ENCODE measurements at regions not wholly inside any gene's neighbourhood (a gene's known extent, or its start where the extent isn't known, plus 50 kb on each side); places are given as distances from the start of the nearest gene placed in this dataset.

DNA sequence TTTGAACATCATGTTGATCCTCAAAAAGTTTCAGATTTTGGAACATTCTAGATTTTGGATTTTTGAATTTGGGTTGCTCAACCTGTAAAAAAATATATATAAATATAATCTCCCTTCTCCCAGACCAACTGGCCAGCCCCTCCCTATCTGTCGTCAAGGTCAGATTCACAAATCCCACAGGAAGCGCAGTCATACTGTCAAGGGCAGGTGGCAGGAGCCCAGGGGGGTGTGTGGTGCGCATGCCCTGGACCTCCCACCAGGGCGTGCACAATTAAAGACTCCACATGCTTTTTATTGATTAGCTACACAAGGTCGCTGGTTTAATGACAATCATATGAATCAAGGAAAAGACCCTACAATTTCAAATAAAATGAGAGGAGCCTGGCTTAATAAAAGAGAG, 77.0 kb upstream of the EEPD1 start:
- no peak for DNase-seq (ENCODE audit: low spot score, unreplicated experiment)
- Mint-ChIP-seq H3K4me1 (ENCODE audit: low read depth) (peaks cover 1% of the 10 kb centered on the region), H3K9me3 (ENCODE audit: low read depth) (no peaks in the 10 kb centered on the region), H3K27me3 (no peaks in the 10 kb centered on the region), H3K36me3 (ENCODE audit: insufficient read depth) (no peaks in the 10 kb centered on the region), H3K27ac (no peak overlapping the region), H3K4me3 (ENCODE audit: low read depth) (no peak overlapping the region)
- TF ChIP-seq, protein P1, sequence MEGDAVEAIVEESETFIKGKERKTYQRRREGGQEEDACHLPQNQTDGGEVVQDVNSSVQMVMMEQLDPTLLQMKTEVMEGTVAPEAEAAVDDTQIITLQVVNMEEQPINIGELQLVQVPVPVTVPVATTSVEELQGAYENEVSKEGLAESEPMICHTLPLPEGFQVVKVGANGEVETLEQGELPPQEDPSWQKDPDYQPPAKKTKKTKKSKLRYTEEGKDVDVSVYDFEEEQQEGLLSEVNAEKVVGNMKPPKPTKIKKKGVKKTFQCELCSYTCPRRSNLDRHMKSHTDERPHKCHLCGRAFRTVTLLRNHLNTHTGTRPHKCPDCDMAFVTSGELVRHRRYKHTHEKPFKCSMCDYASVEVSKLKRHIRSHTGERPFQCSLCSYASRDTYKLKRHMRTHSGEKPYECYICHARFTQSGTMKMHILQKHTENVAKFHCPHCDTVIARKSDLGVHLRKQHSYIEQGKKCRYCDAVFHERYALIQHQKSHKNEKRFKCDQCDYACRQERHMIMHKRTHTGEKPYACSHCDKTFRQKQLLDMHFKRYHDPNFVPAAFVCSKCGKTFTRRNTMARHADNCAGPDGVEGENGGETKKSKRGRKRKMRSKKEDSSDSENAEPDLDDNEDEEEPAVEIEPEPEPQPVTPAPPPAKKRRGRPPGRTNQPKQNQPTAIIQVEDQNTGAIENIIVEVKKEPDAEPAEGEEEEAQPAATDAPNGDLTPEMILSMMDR (IDR thresholded peaks at IDR 0.05; ENCODE audit: unreplicated experiment): no peak

DNA sequence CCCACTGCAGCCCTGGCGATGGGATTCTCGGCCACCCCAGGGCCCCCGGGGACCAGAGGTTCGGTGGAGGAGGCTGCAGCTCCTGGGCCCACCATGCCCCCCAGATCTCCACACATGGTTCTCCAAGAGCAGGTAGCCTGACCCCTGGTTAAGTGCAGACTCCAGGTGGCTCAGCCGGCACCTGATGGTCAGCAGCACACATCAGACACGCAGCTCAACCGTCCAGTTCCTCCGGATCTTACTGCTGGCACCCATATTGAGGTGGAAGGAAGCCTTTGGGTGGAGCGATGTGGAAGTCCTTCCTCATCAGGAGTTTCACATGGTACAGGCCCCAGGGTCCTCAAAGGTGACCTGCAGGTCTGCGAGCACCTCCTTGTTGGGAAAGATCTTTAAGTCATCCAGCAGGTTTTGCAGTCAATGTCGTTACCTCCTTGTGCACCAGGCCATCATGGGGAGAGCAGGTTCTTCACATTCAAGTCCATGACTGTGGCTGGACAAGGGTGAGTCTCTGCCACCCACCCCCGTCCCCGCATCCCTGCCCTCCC, 74.2 kb upstream of the EEPD1 start:
- Mint-ChIP-seq H3K27ac (no peak overlapping the region), H3K27me3 (peaks cover 6% of the 10 kb centered on the region)

DNA sequence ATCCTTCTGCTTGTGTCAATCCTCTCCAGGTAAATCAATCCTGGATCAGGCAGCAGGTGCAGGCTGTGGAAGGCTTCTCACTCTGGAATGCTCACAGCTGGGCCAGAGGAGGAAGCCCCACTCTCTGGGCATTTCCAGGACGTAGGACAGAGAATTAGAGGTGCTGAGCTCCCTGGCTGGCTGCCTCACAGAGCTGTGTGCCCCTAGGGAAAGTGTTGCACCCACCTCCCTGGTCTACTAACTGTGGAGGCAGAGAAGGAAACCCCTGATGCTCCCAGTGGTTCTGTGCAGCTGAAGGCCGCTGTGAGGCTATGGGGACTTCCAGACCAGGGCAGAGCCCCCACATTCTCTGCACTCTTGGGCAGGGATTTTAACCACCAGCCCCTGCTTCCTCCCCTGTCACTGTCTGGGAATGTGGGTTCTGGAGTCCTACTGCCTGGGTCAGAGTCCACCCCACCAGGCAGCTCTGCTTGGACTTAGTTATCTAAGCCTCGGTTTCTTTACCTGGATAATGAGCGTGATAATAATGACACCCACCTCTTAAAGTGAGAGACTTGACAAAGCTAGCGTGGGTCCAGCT, 73.5 kb upstream of the EEPD1 start:
- Mint-ChIP-seq H3K4me3 (ENCODE audit: low read depth) (no peak overlapping the region), H3K4me1 (ENCODE audit: low read depth) (peaks cover 1% of the 10 kb centered on the region), H3K27me3 (peaks cover 9% of the 10 kb centered on the region), H3K36me3 (ENCODE audit: insufficient read depth) (no peaks in the 10 kb centered on the region), H3K9me3 (ENCODE audit: low read depth) (no peaks in the 10 kb centered on the region), H3K27ac (no peak overlapping the region)
- TF ChIP-seq, protein P1 (IDR thresholded peaks at IDR 0.05; ENCODE audit: unreplicated experiment): no peak
- DNase-seq (ENCODE audit: low spot score, unreplicated experiment): no peak

More for the DNA sequence above, 74.2 kb upstream of the EEPD1 start:
- Mint-ChIP-seq H3K9me3 (ENCODE audit: low read depth) (no peaks in the 10 kb centered on the region), H3K4me1 (ENCODE audit: low read depth) (peaks cover 1% of the 10 kb centered on the region), H3K36me3 (ENCODE audit: insufficient read depth) (no peaks in the 10 kb centered on the region), H3K4me3 (ENCODE audit: low read depth) (no peak overlapping the region)
- no peak for DNase-seq (ENCODE audit: low spot score, unreplicated experiment)
- TF ChIP-seq, protein P1 (IDR thresholded peaks at IDR 0.05; ENCODE audit: unreplicated experiment): no peak

DNA sequence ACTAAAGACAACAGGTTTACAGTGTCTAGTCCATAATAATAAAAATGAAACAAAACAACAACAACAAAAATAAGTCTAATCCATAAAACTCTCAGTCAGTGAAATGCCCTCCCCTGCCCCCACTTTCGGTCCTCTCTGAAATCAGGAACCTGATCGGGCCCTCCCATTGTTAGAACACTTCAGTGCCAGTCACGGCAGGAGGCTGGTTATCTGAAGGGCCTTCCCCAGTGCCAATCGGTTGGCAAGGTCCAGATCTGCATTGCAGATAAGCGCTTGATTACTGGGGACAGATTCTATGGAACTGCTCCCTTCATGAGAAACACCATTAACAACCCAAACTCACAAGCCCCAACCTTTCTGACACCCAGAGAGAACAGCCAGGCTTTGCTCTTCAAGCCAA, 72.2 kb upstream of the EEPD1 start:
- Mint-ChIP-seq H3K27me3 (peaks cover 11% of the 10 kb centered on the region), H3K9me3 (ENCODE audit: low read depth) (no peaks in the 10 kb centered on the region), H3K4me3 (ENCODE audit: low read depth) (no peak overlapping the region), H3K27ac (no peak overlapping the region), H3K4me1 (ENCODE audit: low read depth) (peaks cover 1% of the 10 kb centered on the region), H3K36me3 (ENCODE audit: insufficient read depth) (no peaks in the 10 kb centered on the region)
- no peak for DNase-seq (ENCODE audit: low spot score, unreplicated experiment)
- TF ChIP-seq, protein P1 (IDR thresholded peaks at IDR 0.05; ENCODE audit: unreplicated experiment): no peak

DNA sequence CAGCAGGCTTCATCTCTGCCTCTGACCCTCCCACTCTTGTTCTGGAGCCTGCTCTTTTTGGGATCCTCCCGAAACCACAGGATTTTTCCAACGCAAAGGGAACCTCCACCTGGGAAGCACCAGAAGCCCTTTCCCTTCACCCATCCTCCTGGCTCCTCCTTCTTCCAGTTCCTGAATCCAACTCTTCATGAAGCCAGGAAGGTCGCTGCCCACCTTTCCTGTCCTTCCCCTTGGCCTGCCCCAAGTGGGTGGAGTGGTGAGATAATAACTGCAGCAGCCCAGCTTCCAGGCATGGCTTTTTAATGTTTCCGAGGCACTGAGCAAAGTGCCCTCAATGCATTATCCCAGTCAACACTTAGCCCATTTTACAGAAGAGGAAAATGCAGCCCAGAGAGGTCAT, 70.8 kb upstream of the EEPD1 start:
- Mint-ChIP-seq H3K27me3 (peaks cover 11% of the 10 kb centered on the region), H3K9me3 (ENCODE audit: low read depth) (no peaks in the 10 kb centered on the region), H3K36me3 (ENCODE audit: insufficient read depth) (no peaks in the 10 kb centered on the region), H3K27ac (no peak overlapping the region), H3K4me3 (ENCODE audit: low read depth) (no peak overlapping the region), H3K4me1 (ENCODE audit: low read depth) (peaks cover 1% of the 10 kb centered on the region)
- DNase-seq (ENCODE audit: low spot score, unreplicated experiment): no peak
- TF ChIP-seq, protein P1 (IDR thresholded peaks at IDR 0.05; ENCODE audit: unreplicated experiment): no peak

All from progenitor cell of endocrine pancreas (in vitro differentiated cells).